ENCODE measurements at regions not wholly inside any gene's neighbourhood (a gene's known extent, or its start where the extent isn't known, plus 50 kb on each side); places are given as distances from the start of the nearest gene placed in this dataset.

DNA sequence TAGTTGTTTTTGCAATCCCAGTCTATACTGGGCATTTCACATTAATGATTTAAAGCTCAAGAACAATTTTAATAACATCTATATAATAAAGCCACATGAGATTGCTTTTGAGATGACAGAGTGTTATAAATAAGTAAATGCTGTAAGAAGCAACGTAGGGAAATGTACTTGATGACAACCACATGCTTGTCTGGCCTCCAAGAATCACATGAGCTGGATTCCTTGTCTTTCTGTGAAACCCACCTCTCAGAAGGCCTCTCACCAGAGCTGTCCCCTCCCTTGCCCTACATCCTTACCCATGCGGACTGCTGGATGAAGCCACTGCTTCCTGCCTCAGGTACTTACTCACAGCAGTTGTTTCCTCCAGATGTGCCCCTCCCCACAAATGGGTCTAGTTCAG is 145.1 kb upstream of the CTTNBP2NL start:
- Mint-ChIP-seq H3K4me1 (ENCODE audit: low read depth) (peaks cover 11% of the 10 kb centered on the region), H3K36me3 (ENCODE audit: insufficient read depth) (no peaks in the 10 kb centered on the region), H3K27ac (no peak overlapping the region), H3K27me3 (peaks cover 25% of the 10 kb centered on the region), H3K9me3 (ENCODE audit: low read depth) (no peaks in the 10 kb centered on the region), H3K4me3 (ENCODE audit: low read depth) (no peak overlapping the region)
- TF ChIP-seq, protein P1, sequence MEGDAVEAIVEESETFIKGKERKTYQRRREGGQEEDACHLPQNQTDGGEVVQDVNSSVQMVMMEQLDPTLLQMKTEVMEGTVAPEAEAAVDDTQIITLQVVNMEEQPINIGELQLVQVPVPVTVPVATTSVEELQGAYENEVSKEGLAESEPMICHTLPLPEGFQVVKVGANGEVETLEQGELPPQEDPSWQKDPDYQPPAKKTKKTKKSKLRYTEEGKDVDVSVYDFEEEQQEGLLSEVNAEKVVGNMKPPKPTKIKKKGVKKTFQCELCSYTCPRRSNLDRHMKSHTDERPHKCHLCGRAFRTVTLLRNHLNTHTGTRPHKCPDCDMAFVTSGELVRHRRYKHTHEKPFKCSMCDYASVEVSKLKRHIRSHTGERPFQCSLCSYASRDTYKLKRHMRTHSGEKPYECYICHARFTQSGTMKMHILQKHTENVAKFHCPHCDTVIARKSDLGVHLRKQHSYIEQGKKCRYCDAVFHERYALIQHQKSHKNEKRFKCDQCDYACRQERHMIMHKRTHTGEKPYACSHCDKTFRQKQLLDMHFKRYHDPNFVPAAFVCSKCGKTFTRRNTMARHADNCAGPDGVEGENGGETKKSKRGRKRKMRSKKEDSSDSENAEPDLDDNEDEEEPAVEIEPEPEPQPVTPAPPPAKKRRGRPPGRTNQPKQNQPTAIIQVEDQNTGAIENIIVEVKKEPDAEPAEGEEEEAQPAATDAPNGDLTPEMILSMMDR (IDR thresholded peaks at IDR 0.05; ENCODE audit: unreplicated experiment): no peak
- DNase-seq (ENCODE audit: low spot score, unreplicated experiment): no peak

- Mint-ChIP-seq H3K27ac (no peak overlapping the region), H3K4me1 (ENCODE audit: low read depth) (peaks cover 11% of the 10 kb centered on the region), H3K9me3 (ENCODE audit: low read depth) (no peaks in the 10 kb centered on the region), H3K27me3 (peaks cover 34% of the 10 kb centered on the region), H3K4me3 (ENCODE audit: low read depth) (no peak overlapping the region), H3K36me3 (ENCODE audit: insufficient read depth) (no peaks in the 10 kb centered on the region)
- TF ChIP-seq, protein P1 (IDR thresholded peaks at IDR 0.05; ENCODE audit: unreplicated experiment): no peak
- no peak for DNase-seq (ENCODE audit: low spot score, unreplicated experiment)
Observed at GRCh38 chr1:112251766-112252506, 144.1 kb upstream of the CTTNBP2NL start.

DNA sequence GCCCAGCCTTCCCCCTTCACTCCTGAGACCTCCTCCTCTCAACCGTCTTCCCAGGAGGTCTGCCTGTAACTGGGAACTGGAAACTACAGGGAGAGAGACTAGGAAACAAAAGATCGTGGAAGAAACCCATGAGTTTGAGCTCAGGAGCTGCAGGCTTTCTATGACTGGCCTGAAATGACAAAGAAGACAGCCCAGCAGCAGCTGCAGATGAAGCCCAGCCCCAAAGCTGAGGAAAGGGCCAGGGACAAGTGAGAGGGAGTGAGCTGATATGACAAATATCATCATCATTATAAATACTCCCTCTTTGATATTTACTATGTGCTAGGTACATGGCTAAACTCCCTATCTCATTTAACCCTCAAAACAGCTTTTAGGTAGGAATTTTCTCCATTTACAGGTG is 142.6 kb upstream of the CTTNBP2NL start:
- no peak overlapping the region for H3K27ac Mint-ChIP-seq
- H3K36me3 Mint-ChIP-seq (ENCODE audit: insufficient read depth): no peaks in the 10 kb centered on the region
- DNase-seq (ENCODE audit: low spot score, unreplicated experiment): no peak
- H3K4me3 Mint-ChIP-seq (ENCODE audit: low read depth): no peak overlapping the region
- H3K4me1 Mint-ChIP-seq (ENCODE audit: low read depth): peaks cover 5% of the 10 kb centered on the region
- peaks cover 44% of the 10 kb centered on the region for H3K27me3 Mint-ChIP-seq
- TF ChIP-seq, protein P1 (IDR thresholded peaks at IDR 0.05; ENCODE audit: unreplicated experiment): no peak
- no peaks in the 10 kb centered on the region for H3K9me3 Mint-ChIP-seq (ENCODE audit: low read depth)

DNA sequence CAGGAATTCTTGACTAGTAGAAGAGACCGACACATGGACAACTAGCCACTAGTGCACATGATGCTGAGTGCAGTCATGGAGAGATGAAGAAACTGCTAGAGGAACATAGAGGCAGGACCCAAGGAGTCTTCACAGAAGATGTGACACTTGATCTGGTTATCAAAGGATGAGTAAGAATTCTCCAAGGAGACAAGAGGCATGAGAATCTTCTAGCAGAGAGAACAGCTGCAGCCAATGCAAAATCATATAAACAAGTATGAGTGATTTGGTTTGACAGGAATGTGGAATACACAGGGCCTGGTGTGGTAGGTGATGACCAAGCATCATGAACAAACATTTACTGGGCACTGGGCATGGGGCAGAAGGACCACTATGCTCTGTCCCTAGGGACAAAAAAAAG is 140.9 kb upstream of the CTTNBP2NL start:
- Mint-ChIP-seq H3K27me3 (peaks cover 41% of the 10 kb centered on the region), H3K27ac (no peak overlapping the region), H3K4me3 (ENCODE audit: low read depth) (no peak overlapping the region), H3K9me3 (ENCODE audit: low read depth) (no peaks in the 10 kb centered on the region), H3K4me1 (ENCODE audit: low read depth) (no peaks in the 10 kb centered on the region), H3K36me3 (ENCODE audit: insufficient read depth) (no peaks in the 10 kb centered on the region)
- no peak for DNase-seq (ENCODE audit: low spot score, unreplicated experiment)
- TF ChIP-seq, protein P1 (IDR thresholded peaks at IDR 0.05; ENCODE audit: unreplicated experiment): no peak

DNA sequence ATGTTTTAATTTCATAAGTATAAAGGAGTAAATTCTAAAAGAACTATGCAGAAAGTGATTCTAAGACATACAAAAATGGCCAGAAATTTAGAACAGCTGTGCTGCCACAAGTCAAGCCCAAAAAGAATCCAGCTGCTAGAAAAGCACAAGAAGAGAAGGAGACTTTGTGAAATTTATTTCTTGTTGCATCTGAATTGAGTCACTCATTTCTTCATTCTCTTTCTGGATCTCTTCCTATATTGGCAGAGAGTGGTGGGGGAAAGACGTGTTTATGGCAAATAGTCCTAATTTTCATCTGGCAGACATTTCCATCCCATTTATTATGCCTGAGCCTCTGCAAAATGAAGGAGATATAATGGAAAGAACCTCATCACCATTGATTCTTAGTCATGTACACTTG is 139.6 kb upstream of the CTTNBP2NL start:
- DNase-seq (ENCODE audit: low spot score, unreplicated experiment): no peak
- Mint-ChIP-seq H3K27me3 (peaks cover 41% of the 10 kb centered on the region), H3K9me3 (ENCODE audit: low read depth) (no peaks in the 10 kb centered on the region), H3K4me1 (ENCODE audit: low read depth) (no peaks in the 10 kb centered on the region), H3K36me3 (ENCODE audit: insufficient read depth) (no peaks in the 10 kb centered on the region), H3K4me3 (ENCODE audit: low read depth) (no peak overlapping the region), H3K27ac (no peak overlapping the region)
- TF ChIP-seq, protein P1 (IDR thresholded peaks at IDR 0.05; ENCODE audit: unreplicated experiment): no peak
